HG02981 (cell line): ENCODE measurements at regions not wholly inside any gene's neighbourhood (a gene's known extent, or its start where the extent isn't known, plus 50 kb on each side); places are given as distances from the start of the nearest gene placed in this dataset.

ENCODE experiments used
- ATAC-seq: cut with Tn5 transposase; IDR thresholded peaks from one replicate; pipeline ENCODE4 v1.9.1; 2021; ENCODE audit warnings: mild to moderate bottlenecking, moderate library complexity; ENCODE audit not compliant: unreplicated experiment

DNA sequence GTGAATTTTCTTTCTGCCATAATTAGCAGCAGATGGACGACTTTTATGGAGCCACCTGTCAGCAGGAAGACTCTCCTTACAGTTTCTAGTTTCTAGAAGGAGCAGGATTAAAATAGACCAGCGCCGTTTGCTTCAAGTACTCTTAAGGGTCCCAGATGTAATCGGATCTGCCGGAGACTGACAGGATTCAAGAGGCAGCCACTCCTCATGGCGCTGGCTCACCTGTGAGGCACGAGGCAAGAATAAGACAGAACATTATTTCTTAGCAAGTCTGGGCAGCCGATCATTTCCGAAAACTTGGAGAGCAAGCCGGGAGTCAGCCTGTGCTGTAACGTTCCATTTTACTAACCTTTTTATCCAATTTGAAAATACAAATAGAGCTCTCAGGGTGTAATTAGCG, 410.4 kb upstream of the RORA start:
- no peak for ATAC-seq

DNA sequence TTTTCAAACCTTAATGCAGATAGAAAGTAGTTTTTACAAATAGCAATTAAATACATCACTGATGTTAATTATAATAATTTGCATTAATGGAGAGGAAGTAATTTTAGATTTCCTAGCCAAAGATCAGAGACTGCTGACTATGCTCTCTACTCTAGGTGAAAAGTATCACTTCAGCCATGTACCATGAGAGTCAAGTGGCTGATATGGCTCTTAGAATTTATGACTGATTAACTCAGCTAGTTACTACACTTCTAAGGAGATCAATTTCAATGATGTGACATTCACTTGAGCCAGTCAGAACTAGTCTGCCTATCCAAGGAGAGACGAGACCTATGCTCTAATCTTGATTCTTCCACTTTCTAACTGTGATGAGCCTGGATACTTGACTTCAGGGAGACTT, 405.7 kb upstream of the RORA start:
- ATAC-seq = no peak

DNA sequence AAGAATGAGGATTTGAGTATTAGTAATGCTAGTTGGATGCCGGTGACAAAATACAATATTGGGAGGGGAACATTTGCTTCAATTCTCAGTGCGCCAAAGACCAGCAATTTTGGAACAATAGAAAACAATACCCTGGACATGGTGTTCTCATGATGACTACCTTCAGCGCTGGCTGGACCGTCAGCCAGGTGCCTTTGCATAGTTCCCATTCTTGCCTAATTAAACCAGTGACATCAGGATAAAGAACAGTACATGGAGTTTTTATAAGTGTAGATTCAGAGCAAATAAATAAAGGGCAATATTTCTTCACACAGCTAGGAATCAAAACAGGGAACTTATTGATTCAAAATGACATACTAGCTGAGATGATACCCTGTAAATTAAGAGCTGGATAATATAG, 404.8 kb upstream of the RORA start:
- ATAC-seq = no peak

DNA sequence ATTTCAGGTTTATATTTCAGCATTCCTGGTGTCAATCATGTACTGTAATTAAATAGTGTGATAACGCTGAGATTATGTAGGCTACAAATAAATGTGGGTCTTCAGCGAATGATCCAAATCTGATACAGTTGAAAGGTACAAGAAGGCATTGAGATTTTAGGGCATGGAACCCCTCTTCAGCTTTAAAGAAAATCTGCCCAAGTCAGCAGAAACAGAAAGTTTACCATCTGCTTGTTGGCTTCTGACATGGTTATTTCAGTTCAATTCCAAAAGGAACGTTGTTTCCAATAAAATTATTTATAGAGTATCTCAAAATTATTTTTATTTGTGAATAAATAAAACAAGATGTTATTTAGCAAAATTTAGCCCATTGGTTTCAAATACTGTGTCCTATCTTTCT, 400.2 kb upstream of the RORA start:
- ATAC-seq = no peak

DNA sequence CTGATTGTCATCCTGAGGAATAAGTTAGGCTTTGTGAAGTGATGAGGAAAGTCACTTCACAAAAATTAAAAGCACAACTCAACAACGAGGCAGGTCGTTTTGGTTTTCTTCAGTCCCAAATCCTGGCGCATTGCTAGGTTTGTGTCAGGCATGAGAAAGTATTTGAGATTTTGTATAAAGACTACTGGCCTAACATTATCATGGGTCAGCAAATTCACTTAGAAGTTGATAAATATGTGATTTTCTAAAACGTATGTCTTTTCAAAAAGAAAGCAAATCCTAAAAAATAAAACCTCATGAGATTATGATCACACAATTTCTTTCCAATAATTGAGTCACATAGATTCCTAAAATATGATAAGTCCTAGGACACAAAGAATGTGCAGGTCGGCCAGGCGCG, 395.8 kb upstream of the RORA start:
- ATAC-seq = no peak

DNA sequence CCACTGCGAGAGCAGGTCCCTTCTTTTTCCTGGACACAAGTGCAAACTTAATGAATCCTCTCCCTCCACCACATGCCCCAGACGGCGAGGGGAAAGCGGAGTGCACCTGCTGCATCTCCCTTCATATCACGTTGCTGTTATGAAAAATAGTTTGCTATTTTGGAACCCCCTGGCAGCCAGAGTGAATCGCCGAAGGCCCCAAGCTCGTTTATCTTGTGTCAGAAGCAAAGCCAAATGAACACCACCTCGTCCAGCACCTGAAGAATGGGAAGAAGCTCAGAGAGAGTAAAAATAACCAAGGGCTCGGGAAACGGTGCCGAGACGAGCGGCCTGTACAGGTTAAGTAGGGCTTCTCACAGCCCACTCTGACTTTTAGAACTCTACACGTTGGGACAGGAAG, 394.6 kb upstream of the RORA start:
- no peak for ATAC-seq

DNA sequence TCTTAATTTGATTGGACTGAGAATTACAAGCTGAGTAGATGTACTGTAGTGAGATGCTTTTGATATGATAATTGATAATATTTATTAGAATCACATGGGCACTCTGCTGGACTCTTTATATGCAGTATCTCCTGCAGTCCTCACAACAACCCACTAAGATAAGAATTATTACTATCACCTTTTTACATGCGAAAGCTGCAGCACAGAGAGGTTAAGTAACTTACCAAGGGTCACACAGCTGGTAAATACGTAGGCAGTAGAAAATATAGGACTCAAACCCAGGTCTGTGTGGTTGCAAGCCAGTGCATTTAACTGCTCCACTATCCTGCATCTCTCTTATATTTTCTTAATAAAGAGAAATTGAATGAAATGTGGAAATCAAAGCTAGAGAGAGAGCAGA, 392.8 kb upstream of the RORA start:
- ATAC-seq = no peak

DNA sequence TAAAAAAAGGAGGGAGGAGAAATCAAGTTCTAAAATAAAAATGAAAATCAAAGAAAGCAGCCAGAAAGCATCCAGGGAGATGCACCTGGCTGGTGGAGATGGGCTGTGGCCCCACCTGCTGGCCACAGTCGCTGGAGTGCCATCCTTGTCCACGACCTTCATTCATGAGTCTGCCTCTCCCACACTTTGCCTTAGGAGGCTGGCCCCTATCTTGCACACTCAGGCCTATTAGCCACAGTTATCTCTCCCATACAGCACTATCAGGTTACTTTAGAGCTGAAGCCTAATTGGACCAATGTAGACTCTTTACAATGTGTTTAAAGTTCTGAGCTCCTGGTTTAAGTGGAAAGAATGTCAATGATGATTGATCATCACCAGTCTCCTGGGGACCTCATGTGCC, 392.0 kb upstream of the RORA start:
- no peak for ATAC-seq

DNA sequence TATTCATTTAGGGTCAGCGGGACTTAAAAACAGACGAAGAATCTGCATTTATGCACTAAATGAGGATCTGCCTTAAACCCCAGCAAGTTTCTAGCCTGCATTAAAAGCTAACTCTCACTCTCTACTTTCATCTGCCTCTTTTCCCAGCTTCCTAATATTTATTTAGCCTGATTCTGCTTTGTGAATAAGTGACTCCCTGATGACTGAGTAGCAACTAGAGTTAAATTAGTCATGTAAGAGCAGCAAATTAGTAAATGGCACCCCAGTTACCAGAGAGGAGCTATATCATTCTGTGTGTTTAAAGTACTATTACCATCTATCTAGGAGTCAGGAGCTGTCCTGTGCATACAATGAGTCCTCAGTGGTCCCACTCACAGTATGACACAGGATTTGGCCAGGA, 391.0 kb upstream of the RORA start:
- ATAC-seq = no peak

DNA sequence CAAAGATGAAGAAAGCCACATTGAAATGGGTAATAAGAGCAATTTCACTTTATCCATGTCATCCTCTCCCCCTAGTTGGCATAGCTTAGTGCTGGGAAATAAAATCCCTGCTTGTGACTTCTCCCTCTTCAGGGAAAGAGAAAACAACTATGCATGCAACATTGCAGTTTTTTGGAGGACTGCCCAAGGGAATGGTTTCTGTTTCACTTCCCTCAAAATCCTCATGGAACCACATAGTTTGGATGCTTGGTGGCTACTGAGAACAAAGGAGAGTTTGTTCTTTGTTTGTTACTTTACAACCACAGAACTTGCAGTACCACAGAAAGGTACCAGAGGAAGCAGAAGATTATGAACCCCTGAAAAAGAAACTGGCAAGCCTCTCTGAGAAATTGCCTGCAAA, 384.6 kb upstream of the RORA start:
- no peak for ATAC-seq

DNA sequence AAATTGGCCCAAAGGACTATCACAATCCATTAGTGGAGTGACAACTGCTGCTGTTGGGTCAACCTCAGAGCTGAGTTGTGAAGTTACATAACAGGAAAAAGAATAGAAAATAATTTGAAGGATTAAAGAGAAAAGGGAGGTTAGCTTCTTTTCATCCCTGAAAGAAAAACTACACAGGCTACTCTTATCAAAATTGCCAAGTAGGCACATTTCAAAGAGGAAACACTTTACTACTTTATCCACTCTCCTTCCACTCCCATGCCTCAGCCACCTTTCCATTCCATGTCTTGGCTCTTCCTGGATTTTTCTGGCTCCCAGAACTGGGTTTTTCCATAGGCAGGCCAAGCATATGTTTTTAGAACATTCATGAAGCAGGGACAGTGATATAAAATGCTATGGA, 384.0 kb upstream of the RORA start:
- ATAC-seq = no peak

DNA sequence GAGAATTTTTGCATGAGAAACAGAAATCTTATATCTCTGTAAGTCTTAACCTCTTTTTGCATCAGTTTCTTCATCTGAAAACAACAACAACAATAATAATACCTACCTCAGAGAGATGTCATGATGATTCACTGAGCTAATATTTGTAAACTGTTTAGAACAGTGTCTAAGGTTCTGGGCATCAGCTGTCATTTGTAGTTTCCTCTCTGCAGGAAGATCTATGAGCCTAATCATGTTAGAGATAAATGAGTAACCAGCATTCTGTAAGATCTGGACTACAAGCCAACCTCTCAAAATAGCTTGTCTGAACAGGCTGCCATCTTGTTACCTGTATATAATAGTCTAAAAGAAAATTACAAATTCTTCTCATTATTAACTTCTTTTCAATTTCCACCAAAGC, 383.0 kb upstream of the RORA start:
- ATAC-seq = no peak

DNA sequence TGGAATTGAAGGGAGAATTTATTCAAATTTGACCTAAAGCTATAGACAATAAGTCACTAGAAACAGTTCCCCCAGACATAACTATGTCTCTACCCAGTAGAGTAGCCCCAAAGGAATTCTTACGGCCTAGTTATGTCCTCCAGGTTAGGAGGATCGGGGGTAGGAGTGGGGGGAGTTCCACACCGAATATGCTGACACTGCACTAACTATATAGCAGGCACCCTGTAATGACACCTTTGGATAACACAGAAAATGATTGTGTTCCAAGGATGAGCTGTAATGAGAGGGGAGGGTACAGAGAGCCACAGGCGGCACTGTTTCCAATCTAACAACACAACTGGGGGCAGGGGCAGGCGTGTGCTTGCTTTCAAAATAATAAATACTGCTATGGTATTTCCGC, 376.2 kb upstream of the RORA start:
- no peak for ATAC-seq

DNA sequence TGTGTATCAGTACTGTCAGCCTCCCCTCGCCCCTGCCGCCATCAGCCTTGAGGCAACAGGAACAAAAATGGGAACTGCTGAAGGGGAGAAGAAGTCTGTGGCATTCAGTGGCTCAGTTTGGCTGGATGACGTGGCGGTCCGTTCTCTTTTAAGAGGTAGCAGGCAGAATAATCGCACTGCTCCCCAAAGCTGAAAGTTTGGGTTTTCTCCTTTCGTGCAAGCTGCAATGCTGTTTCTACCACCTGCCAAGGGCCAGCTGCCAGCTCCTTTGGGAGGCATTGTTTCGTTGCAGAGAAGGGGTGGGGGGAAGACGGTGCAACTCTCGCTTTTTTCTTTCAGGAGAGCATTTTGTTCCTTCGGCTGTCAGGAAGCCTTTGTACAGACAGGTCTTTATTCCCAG, 369.6 kb upstream of the RORA start:
- no peak for ATAC-seq

DNA sequence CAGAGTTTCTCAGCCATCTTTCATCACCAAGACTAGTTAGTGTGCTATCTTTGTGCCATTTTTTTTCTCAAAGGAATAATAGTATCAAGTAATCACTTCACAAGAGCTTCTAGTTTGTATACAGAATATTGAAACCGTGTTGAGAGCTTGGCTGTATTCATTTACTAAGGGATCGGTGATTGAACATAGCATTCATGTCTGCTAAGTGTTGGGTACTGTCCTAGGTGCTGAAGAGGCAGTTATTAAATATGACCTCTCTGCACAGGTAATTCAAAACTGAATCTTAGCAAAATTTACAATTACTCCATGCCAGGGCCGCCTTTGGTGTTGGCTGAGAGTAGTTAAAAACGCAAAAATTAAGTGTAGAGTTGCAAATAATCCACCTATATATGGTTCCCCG, 355.3 kb upstream of the RORA start:
- ATAC-seq = no peak

DNA sequence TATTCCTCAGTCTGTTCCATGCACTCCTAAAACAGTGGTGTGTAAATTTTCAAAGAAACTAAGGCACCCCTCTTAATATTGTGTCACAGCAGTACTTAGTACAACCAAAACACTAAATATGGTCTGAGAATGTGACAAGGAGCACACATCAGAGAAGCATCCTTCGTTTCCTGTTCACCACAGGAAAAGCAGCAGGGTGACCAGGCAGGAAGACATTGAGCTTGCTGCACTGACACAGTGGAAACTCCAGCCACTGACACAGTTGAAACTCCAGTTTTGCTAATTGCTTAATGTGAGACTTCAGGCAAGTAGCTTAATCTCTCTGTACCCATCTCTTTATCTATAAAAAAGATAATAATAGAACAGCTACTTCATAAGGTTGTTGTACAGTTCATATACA, 353.0 kb upstream of the RORA start:
- ATAC-seq = no peak

DNA sequence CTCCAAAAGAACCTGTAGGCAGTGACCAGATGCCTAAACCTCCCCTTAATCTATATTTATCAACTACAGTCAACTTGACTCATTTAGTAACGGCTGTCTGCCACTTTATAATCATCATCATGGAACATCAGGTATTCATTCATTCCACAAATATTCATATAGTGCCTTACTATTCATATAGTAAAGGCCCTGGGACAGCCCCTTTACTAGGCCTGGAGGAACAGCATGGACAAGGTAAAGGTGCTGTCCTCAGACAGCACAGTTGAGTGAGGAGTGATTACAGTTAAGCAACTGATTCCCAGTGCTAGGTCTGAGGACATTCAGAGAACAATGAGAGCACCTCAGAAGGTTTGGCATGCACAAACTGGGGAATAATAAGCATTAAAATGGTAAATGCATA, 346.5 kb upstream of the RORA start:
- ATAC-seq = no peak

DNA sequence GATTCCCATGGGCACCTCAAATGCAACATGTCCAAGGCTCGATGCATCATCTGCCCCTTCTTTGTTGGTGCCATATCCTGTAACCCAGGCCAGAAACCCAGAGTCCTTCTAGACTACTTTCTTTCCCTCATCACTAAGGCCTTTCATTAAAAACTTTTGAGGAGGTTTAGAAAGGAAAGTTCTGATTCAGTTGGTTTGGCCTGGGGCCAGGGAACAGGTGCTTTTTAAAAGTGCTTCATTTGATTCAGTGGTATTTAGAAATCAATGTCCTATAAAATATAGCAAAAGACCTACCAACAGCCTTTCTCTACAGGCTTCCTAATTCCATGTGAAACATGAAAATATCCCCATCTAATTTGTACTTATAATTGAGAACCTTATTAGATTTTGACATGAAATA, 341.9 kb upstream of the RORA start:
- no peak for ATAC-seq

DNA sequence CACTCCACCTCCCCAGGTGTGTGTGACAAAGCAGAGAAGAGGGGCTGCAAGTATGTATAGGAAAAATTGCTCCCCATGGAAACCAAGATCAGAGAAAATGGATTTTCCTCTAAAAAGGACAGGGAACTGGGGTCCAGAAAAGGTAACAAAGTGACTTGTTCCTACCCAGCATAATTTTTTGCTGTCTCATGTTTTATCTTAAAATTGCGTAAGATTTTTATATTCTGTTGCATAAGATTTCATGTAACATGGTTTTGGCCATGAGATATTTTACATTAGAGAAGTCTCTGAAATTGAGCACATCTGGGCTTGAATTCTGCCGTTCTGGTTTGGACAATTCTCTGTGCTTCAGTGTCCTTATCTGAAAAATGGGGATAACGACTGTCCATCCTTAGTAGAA, 335.7 kb upstream of the RORA start:
- no peak for ATAC-seq

DNA sequence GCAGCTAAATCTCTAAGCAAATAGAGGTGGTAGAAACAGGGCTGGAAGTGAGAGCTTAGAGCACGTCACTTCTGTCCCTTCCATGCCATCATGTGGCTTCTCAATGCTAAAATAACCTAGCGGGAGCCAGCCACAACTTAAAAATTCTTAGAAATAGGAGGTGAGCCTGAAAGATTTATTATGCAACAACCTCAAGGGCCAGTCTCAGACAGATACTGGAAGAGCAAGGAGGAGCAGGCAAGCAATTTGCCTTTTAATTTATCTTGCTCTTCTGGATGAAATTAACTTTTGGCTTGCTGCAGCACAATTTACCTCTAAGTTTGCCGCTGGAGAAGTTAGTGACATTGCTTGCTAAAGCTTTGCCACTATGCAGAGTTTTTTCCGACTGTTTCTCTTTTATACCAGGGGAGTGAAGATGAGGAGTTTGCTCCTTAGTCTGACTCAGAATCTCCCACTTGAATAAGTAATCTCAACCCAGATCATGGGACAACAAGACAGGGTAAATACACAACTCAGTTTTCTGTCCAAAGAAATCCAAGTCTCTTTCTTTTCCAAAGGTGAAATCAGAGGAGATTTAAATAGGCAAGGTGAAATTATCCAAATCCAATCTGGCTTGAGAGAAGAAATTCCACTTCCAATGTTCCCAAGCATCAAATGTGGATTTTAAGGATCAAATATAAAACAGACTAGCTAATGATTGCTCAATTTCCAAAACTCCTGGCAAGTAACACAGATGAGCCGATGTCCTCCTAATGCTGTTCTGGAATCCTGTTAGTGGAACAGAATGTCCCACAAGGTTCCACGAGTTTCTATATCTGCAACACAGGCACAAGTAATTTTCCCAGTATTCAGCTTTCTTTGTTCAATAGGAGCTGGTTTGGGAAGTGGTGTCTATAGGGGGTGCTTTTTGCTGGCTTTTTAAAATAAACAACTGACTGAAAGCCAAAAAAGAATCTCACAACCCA, 329.4 kb upstream of the RORA start:
- ATAC-seq = no peak

DNA sequence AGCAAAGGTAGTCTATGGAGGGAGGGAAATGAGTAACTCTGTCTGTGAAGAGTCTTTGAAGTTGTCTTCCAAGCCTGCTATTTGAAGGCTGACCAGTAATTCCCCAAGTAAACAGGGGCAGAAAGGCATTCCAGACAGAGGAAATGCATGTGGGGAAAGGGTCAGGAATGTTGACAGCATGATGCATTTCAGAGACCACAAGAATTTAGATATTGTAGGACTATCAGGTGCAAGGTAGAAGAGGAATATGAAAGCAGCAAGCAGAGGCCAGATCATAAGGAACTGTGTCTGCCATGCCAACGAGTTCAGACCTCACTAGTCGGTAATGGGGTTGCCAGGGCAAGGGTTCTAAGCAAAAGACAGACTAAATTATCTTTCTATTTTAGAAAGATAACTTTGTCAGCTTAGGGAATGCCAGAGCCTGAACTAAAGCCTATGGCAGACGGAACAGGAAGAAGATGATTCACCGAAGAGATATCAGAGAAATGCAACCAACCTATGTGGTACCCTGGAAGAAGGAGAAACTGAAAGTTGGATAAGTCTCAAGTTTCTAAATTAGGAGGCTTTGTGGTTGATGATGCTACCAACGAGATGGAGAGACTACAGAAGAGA, 327.0 kb upstream of the RORA start:
- no peak for ATAC-seq

DNA sequence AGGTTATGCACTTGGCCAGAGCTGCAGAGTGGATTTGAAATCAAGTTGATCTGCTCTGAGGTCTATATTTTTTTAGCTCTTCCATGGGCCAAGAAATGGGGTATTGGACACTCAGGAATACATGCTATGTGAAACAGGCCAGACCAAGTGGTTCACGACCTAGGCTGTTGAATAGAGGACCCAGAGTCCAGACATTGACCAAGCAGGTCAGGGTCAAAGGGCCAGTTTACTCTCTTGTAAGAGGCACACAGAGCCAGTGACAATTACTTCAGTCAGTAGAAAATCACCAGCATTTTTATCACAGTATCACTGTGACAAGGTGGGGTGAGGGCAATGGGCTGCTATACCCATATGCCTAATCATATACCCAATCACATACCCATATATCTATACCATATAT, 320.6 kb upstream of the RORA start:
- ATAC-seq = no peak

DNA sequence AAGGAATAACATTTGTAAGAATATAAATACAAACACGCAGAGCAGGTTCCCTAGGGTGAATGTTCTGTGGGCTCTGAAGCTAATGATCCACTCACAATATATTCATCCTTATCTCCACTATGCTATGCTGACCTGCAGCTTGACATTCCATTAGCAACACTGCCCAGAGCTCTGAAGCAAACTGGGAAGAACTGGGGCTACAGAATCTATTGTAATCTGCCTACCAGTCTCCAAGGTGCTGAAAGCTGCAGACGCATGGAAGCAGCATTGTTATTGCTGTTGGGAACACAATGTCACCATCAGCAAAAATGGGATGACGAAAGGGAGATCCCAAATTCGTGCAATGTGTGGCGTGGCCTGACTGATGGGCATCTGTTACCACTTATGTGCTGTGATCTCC, 316.7 kb upstream of the RORA start:
- ATAC-seq = no peak
